HepG2 (cell line): ENCODE measurements at regions not wholly inside any gene's neighbourhood (a gene's known extent, or its start where the extent isn't known, plus 50 kb on each side); places are given as distances from the start of the nearest gene placed in this dataset.

Experiments
- ATAC-seq: fragments of 200-7000 bp; cut with Tn5 transposase; 3 replicates; pipeline ENCODE4 v1.9.1; 2020; ENCODE audit warnings: mild to moderate bottlenecking, moderate library complexity
- BruUV-seq: library from RNA; stranded (reverse); fragments of 400-500 nt; replicated peaks from 2 replicates; lab custom pipeline; 2021; lab: Mats Ljungman, UMichigan
- CTCF ChIA-PET: fragments of 300-600 bp; formaldehyde crosslinking; extraction: SDS; loops from one replicate; lab custom pipeline; 2021; ENCODE audit warnings: low total read pairs, inconsistent platforms, low intra/inter-chr PET ratio; lab: Yijun Ruan, JAX
- POLR2A ChIA-PET: fragments of 350-600 bp; sonication (Branson Sonifier 250); formaldehyde crosslinking; loops from one replicate; lab custom pipeline; 2020; ENCODE audit warnings: antibody characterized with exemption, inconsistent platforms; lab: Yijun Ruan, JAX
- DNase-seq: peaks from one replicate; pipeline ENCODE4 v3.0.0-alpha.2; 2015; ENCODE audit warnings: low spot score
- FAIRE-seq: peaks from 3 replicates; lab custom pipeline; 2011; peaks lifted over from hg19 to GRCh38; lab: Jason Lieb, UNC
- H2AFZ ChIP-seq: one replicate; pipeline ENCODE4 v1.6.1; 2011; ENCODE audit warnings: low read length, inconsistent platforms
- H3K27ac ChIP-seq: fragments of 300-600 bp; 3 replicates; pipeline ENCODE4 v1.8.0; 2011; ENCODE audit warnings: mixed run types, mild to moderate bottlenecking, mixed read lengths, low read length, inconsistent platforms; ENCODE audit not compliant: insufficient read depth; ENCODE audit errors: extremely low read length
- H3K27me3 ChIP-seq, 2 experiments: fragments of 200-600 bp in 1 of 2; 2 replicates in 1 of 2; 3 replicates in 1 of 2; pipeline versions ENCODE4 v1.6.0 to v1.8.0; 2011; ENCODE audit warnings: low read length in 2 of 2, mild to moderate bottlenecking in 2 of 2, moderate library complexity in 2 of 2, inconsistent platforms in 1 of 2; ENCODE audit not compliant: insufficient read depth in 2 of 2, control insufficient read depth in 1 of 2
- H3K36me3 ChIP-seq, 2 experiments: fragments of 200-600 bp in 1 of 2; replicated peaks in 1 of 2; 2 replicates in 1 of 2; 3 replicates in 1 of 2; pipeline versions ENCODE4 v1.5.1 to v1.8.0; 2011; ENCODE audit warnings: low read length in 2 of 2, inconsistent platforms in 1 of 2; ENCODE audit not compliant: insufficient read depth in 2 of 2, control insufficient read depth in 1 of 2
- H3K4me1 ChIP-seq: 2 replicates; pipeline ENCODE4 v1.5.1; 2012; ENCODE audit warnings: low read length, inconsistent platforms; ENCODE audit not compliant: insufficient read depth
- H3K4me2 ChIP-seq: 2 replicates; pipeline ENCODE4 v1.6.0; 2011; ENCODE audit warnings: low read depth, low read length, inconsistent platforms
- H3K4me3 ChIP-seq, 3 experiments: fragments of 200-600 bp in 1 of 3; sonication (generic), shearing (Covaris generic) in 1 of 3; replicated peaks in 1 of 3; 2 replicates each; pipeline ENCODE4 v1.5.1; 2011 to 2016; ENCODE audit warnings: low read length in 3 of 3, inconsistent platforms in 2 of 3, low read depth in 2 of 3, mild to moderate bottlenecking in 2 of 3, control low read depth in 1 of 3, mixed read lengths in 1 of 3; ENCODE audit not compliant: insufficient read depth in 1 of 3
- H3K79me2 ChIP-seq: one replicate; pipeline ENCODE4 v1.6.1; 2011; ENCODE audit warnings: low read length, inconsistent platforms; ENCODE audit not compliant: insufficient read depth
- H3K9ac ChIP-seq: 2 replicates; pipeline ENCODE4 v1.6.0; 2011; ENCODE audit warnings: mild to moderate bottlenecking, low read depth, low read length, inconsistent platforms; ENCODE audit not compliant: insufficient read depth
- H3K9me3 ChIP-seq: 2 replicates; pipeline ENCODE4 v1.5.1; 2012; ENCODE audit warnings: mild to moderate bottlenecking, low read length
- H4K20me1 ChIP-seq: 2 replicates; pipeline ENCODE4 v1.6.0; 2011; ENCODE audit warnings: inconsistent platforms, mild to moderate bottlenecking, low read length, moderate library complexity; ENCODE audit not compliant: insufficient read depth
- EZH2 ChIP-seq: conservative IDR thresholded peaks from 2 replicates; pipeline ENCODE4 v1.6.1; 2012; ENCODE audit warnings: mild to moderate bottlenecking, low read depth, low read length, moderate library complexity
- HDAC1 ChIP-seq: sonication (generic); formaldehyde crosslinking; IDR thresholded peaks from 2 replicates; pipeline ENCODE4 v1.5.1; 2020; ENCODE audit warnings: mild to moderate bottlenecking, missing genetic modification reagents
- KLF6 ChIP-seq: IDR thresholded peaks from 2 replicates; pipeline ENCODE4 v1.8.0; 2016; ENCODE audit warnings: missing biosample characterization, missing genetic modification reagents
- NAIF1 ChIP-seq: sonication (generic); formaldehyde crosslinking; IDR thresholded peaks from 2 replicates; pipeline ENCODE4 v1.5.0; 2020; ENCODE audit warnings: mild to moderate bottlenecking, missing genetic modification reagents, borderline replicate concordance
- NR1H2 ChIP-seq: sonication (generic); formaldehyde crosslinking; IDR thresholded peaks from 2 replicates; pipeline ENCODE4 v1.8.1; 2022; ENCODE audit warnings: low read depth, missing genetic modification reagents, borderline replicate concordance
- SMAD9 ChIP-seq: sonication (generic); formaldehyde crosslinking; IDR thresholded peaks from 2 replicates; pipeline ENCODE4 v1.5.1; 2020; ENCODE audit warnings: mild to moderate bottlenecking, missing genetic modification reagents
- ZFP90 ChIP-seq: sonication (generic); formaldehyde crosslinking; IDR thresholded peaks from 2 replicates; pipeline ENCODE4 v1.8.0; 2022; ENCODE audit warnings: missing genetic modification reagents, mild to moderate bottlenecking, inconsistent platforms, borderline replicate concordance
- ZNF121 ChIP-seq: sonication (generic); formaldehyde crosslinking; IDR thresholded peaks from 2 replicates; pipeline ENCODE4 v1.5.0; 2020; ENCODE audit warnings: mild to moderate bottlenecking, missing genetic modification reagents
- ZNF788 ChIP-seq: sonication (generic); formaldehyde crosslinking; IDR thresholded peaks from 2 replicates; pipeline ENCODE4 v1.5.0; 2020; ENCODE audit warnings: mild to moderate bottlenecking, missing genetic modification reagents, borderline replicate concordance
- ZSCAN12 ChIP-seq: sonication (generic); formaldehyde crosslinking; IDR thresholded peaks from 2 replicates; pipeline ENCODE4 v1.9.0; 2021; ENCODE audit warnings: mild to moderate bottlenecking, missing genetic modification reagents
- WGBS: methylation state at CpG from one replicate; pipeline ENCODE4 v1.1.6; 2017; ENCODE audit warnings: low lambda C conversion rate; 5-methylcytosine and 5-hydroxymethylcytosine counted together
- in situ Hi-C: cut with HindIII; loops from 2 replicates; pipeline ENCODE4 v1.10.0; 2017; ENCODE audit warnings: low pct_unique_long_range_greater_than_20kb; ENCODE audit not compliant: extremely low pct_ligation_motif_present
- intact Hi-C: fragments of 100-400 bp; cut with micrococcal nuclease; formaldehyde crosslinking; loops from one replicate; pipeline ENCODE4 v1.10.0; 2022; ENCODE audit not compliant: unreplicated experiment
- TF ChIP-seq, protein P1 (sequence below): sonication (generic); formaldehyde crosslinking; IDR thresholded peaks from 2 replicates; pipeline ENCODE4 v1.9.0; 2021; ENCODE audit warnings: mild to moderate bottlenecking, missing genetic modification reagents

GRCh38 chr7:98753176-98753575 lies 116.6 kb downstream of the TMEM130 start:
- no peak overlapping the region for H2AFZ ChIP-seq
- H4K20me1 ChIP-seq = no peaks in the 10 kb centered on the region
- TF ChIP-seq KLF6 (CRISPR knock-in tag) (no peak), ZSCAN12 (no peak), HDAC1 (CRISPR knock-in tag) (no peak), NAIF1 (CRISPR knock-in tag) (no peak), ZNF788 (CRISPR knock-in tag) (no peak), SMAD9 (CRISPR knock-in tag) (no peak), NR1H2 (CRISPR knock-in tag) (no peak), ZNF121 (no peak), EZH2 (no peak), ZFP90 (CRISPR knock-in tag) (no peak)
- TF ChIP-seq, protein P1, sequence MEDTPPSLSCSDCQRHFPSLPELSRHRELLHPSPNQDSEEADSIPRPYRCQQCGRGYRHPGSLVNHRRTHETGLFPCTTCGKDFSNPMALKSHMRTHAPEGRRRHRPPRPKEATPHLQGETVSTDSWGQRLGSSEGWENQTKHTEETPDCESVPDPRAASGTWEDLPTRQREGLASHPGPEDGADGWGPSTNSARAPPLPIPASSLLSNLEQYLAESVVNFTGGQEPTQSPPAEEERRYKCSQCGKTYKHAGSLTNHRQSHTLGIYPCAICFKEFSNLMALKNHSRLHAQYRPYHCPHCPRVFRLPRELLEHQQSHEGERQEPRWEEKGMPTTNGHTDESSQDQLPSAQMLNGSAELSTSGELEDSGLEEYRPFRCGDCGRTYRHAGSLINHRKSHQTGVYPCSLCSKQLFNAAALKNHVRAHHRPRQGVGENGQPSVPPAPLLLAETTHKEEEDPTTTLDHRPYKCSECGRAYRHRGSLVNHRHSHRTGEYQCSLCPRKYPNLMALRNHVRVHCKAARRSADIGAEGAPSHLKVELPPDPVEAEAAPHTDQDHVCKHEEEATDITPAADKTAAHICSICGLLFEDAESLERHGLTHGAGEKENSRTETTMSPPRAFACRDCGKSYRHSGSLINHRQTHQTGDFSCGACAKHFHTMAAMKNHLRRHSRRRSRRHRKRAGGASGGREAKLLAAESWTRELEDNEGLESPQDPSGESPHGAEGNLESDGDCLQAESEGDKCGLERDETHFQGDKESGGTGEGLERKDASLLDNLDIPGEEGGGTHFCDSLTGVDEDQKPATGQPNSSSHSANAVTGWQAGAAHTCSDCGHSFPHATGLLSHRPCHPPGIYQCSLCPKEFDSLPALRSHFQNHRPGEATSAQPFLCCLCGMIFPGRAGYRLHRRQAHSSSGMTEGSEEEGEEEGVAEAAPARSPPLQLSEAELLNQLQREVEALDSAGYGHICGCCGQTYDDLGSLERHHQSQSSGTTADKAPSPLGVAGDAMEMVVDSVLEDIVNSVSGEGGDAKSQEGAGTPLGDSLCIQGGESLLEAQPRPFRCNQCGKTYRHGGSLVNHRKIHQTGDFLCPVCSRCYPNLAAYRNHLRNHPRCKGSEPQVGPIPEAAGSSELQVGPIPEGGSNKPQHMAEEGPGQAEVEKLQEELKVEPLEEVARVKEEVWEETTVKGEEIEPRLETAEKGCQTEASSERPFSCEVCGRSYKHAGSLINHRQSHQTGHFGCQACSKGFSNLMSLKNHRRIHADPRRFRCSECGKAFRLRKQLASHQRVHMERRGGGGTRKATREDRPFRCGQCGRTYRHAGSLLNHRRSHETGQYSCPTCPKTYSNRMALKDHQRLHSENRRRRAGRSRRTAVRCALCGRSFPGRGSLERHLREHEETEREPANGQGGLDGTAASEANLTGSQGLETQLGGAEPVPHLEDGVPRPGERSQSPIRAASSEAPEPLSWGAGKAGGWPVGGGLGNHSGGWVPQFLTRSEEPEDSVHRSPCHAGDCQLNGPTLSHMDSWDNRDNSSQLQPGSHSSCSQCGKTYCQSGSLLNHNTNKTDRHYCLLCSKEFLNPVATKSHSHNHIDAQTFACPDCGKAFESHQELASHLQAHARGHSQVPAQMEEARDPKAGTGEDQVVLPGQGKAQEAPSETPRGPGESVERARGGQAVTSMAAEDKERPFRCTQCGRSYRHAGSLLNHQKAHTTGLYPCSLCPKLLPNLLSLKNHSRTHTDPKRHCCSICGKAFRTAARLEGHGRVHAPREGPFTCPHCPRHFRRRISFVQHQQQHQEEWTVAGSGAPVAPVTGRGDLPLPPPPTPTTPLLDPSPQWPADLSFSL (CRISPR knock-in tag) = no peak
- H3K4me2 ChIP-seq = no peak overlapping the region
- no peaks in the 10 kb centered on the region for H3K4me1 ChIP-seq
- ChIA-PET CTCF (no interaction called here), POLR2A (no interaction called here)
- BruUV-seq = no TSS peak
- in situ Hi-C loops = no loop called here
- no peak for FAIRE-seq
- peaks cover 0 to 2% of the 10 kb centered on the region in 2 experiments; a peak in 1 of 5 replicates for H3K27me3 ChIP-seq
- no peak for DNase-seq
- no peak overlapping the region for H3K27ac ChIP-seq
- H3K36me3 ChIP-seq = no peaks in the 10 kb centered on the region
- intact Hi-C loops = no loop called here
- H3K79me2 ChIP-seq = no peaks in the 10 kb centered on the region
- no peaks in the 10 kb centered on the region for H3K9me3 ChIP-seq
- 33% methylated on average over 3 of the region's 7 CpGs for WGBS
- H3K9ac ChIP-seq = no peak overlapping the region
- H3K4me3 ChIP-seq = no peak overlapping the region
- no peak for ATAC-seq
